ENCODE measurements at regions not wholly inside any gene's neighbourhood (a gene's known extent, or its start where the extent isn't known, plus 50 kb on each side); places are given as distances from the start of the nearest gene placed in this dataset.

DNA sequence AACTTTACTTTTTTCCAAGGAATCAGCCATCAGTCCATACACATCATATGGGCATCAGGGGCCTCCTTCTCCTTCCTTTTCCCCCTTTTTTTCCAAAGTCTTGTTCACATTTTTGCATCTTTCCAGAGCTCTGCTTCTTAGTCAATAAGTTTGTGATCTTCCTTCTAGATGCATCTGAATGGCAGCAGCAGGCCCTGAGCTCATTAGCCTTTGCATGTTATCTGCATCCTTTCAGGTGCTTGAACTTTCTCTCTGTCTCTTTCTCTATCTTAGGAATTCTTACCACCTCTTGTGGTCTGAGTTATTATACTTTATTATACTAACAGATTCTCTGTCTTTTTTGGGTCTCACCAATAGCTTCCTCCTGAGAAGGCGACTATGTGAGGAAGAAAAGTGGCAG lies 312.4 kb upstream of the FANCL start:
- DNase-seq, result no peak
- Histone ChIP-seq H3K27ac (no peak overlapping the region), H3K36me3 (no peaks in the 10 kb centered on the region), H3K9me3 (no peaks in the 10 kb centered on the region), H3K27me3 (no peaks in the 10 kb centered on the region), H3K4me1 (no peaks in the 10 kb centered on the region), H3K4me3 (no peak overlapping the region)
- TF ChIP-seq CTCF (IDR thresholded peaks at IDR 0.05), result no peak
- no peak for TF ChIP-seq POLR2A (IDR thresholded peaks at IDR 0.05)

GRCh38 chr2:58545300-58546280 lies 304.5 kb upstream of the FANCL start:
- DNase-seq, result no peak
- Histone ChIP-seq H3K27ac (no peak overlapping the region), H3K4me3 (no peak overlapping the region), H3K36me3 (no peaks in the 10 kb centered on the region), H3K4me1 (no peaks in the 10 kb centered on the region), H3K9me3 (no peaks in the 10 kb centered on the region), H3K27me3 (no peaks in the 10 kb centered on the region)
- no peak for TF ChIP-seq POLR2A (IDR thresholded peaks at IDR 0.05)

- H3K4me1 ChIP-seq, result no peaks in the 10 kb centered on the region
- no peak overlapping the region for H3K4me3 ChIP-seq
- H3K9me3 ChIP-seq, result no peaks in the 10 kb centered on the region
- no peak overlapping the region for H3K27ac ChIP-seq
- no peak for DNase-seq
- no peak for TF ChIP-seq POLR2A (IDR thresholded peaks at IDR 0.05)
- TF ChIP-seq CTCF (IDR thresholded peaks at IDR 0.05), result no peak
- H3K36me3 ChIP-seq, result no peaks in the 10 kb centered on the region
- no peaks in the 10 kb centered on the region for H3K27me3 ChIP-seq
Measured at GRCh38 chr2:58543442-58543841, 302.3 kb upstream of the FANCL start.

DNA sequence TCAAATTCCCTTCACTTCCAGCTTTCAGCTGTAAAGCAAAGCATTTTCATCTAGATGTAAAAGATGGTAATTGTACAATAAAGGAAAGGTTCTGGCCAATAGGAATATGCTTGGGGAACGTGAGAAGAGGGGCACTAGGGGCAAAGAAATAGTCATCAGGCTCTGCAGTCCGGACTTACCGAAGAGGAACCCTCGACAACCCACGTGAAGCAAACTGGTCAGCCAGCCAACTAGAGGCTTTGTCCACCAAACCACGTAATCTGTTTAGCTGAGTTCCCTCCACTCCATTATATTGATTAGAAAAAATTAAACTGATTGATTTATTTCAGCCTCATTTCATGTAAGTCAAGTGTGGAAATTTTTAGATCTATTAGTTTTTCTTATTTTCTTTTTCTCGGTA lies 300.4 kb upstream of the FANCL start:
- H3K4me3 ChIP-seq, result no peak overlapping the region
- no peak overlapping the region for H3K27ac ChIP-seq
- H3K4me1 ChIP-seq, result no peaks in the 10 kb centered on the region
- no peaks in the 10 kb centered on the region for H3K27me3 ChIP-seq
- no peak for TF ChIP-seq CTCF (IDR thresholded peaks at IDR 0.05)
- TF ChIP-seq POLR2A (IDR thresholded peaks at IDR 0.05), result no peak
- no peaks in the 10 kb centered on the region for H3K36me3 ChIP-seq
- DNase-seq, result no peak
- H3K9me3 ChIP-seq, result no peaks in the 10 kb centered on the region

GRCh38 chr2:58540681-58541080 lies 299.6 kb upstream of the FANCL start:
- Histone ChIP-seq H3K27me3 (no peaks in the 10 kb centered on the region), H3K4me3 (no peak overlapping the region), H3K36me3 (no peaks in the 10 kb centered on the region), H3K9me3 (no peaks in the 10 kb centered on the region), H3K27ac (no peak overlapping the region), H3K4me1 (no peaks in the 10 kb centered on the region)
- DNase-seq, result no peak
- TF ChIP-seq POLR2A (IDR thresholded peaks at IDR 0.05) (no peak), CTCF (IDR thresholded peaks at IDR 0.05) (no peak)

GRCh38 chr2:58539973-58540372 lies 298.8 kb upstream of the FANCL start:
- Histone ChIP-seq H3K36me3 (no peaks in the 10 kb centered on the region), H3K9me3 (no peaks in the 10 kb centered on the region)
- TF ChIP-seq POLR2A (IDR thresholded peaks at IDR 0.05) (no peak), CTCF (IDR thresholded peaks at IDR 0.05) (no peak)

More at GRCh38 chr2:58539973-58540372, 298.8 kb upstream of the FANCL start:
- H3K4me3 ChIP-seq, result no peak overlapping the region
- no peaks in the 10 kb centered on the region for H3K4me1 ChIP-seq
- DNase-seq, result no peak
- no peaks in the 10 kb centered on the region for H3K27me3 ChIP-seq
- no peak overlapping the region for H3K27ac ChIP-seq

Data from Peyer's patch (tissue), 4 donors.